Hematopoietic multipotent progenitor cell treated with erythropoietin and hydrocortisone succinate and interleukin-3 and kit ligand, for 17 days (in vitro differentiated cells): ENCODE measurements at regions not wholly inside any gene's neighbourhood (a gene's known extent, or its start where the extent isn't known, plus 50 kb on each side); places are given as distances from the start of the nearest gene placed in this dataset.

ENCODE experiments used
- DNase-seq: peaks from one replicate; pipeline ENCODE4 v3.0.0-alpha.2; 2015; ENCODE audit warnings: low spot score

DNA sequence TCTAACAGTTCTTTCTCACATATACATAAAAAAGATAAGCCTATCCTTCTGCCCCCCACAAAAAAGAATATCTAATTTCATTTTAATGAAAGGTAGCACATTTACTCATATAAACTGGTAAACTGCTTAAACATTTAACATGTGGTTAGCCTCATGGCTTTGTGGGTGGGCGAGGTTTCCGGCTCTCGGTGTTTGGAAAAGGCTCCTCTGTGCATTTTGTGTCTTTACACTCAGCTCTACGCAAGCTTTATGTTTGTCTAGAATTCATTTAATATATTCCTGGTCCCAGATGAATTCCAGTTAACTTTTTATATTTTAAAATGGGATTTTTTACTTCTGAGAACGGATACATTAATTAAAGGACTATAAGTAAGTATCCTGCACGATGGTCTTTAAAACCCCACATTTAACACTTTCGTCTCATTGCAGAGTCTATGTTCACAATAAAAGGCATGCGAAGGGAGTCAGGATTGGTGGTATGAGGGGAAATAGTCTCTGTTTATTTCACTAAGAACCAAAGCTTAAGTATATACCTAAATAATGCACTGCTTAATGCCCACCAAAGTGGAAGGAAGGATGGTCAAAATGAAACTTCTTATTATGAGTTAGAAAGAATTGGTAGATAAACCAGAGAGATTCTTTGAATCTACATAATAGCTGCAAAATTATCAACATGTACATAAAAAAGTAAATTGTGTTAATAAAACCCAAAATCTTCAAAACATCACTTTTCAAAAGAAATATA lies 197.2 kb downstream of the CRPPA start:
- DNase-seq: no peak

DNA sequence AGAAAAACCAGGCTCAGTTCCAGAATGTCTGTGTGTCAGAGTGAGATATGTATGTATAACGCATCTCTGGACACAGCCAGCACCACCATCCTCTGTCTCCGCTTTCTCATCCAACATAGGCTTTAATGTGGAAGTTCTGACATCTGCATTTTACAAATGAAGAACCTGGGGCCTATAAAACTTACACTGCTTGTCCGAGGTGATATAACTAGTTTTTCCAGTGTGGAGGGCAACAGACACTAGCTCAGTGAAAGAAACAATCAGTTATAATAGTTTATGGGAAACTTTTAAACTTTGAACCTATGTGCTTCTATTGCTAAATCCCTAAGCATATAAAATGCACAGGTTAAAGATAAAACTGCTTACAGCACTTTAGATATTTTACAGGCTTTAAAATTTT lies 208.7 kb downstream of the CRPPA start:
- DNase-seq: no peak

DNA sequence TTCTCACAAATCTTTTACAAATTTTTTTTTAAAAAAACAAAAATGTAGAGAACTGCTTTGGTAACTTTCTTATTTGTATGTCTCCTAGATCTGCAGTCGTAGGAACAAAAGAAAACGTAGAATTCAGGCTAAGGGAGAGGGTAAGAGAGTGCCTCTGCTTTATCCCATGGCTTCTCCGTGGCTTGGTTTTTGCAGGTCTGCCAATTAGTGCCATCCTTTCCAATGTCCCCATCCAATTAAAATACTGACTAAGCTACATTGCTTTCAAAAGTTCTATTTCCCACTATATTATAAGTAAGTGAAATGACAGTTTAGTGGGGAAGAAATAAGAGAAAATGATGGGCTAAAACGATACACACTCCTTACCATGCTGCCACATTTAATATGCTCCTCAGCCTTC lies 209.3 kb downstream of the CRPPA start:
- no peak for DNase-seq

DNA sequence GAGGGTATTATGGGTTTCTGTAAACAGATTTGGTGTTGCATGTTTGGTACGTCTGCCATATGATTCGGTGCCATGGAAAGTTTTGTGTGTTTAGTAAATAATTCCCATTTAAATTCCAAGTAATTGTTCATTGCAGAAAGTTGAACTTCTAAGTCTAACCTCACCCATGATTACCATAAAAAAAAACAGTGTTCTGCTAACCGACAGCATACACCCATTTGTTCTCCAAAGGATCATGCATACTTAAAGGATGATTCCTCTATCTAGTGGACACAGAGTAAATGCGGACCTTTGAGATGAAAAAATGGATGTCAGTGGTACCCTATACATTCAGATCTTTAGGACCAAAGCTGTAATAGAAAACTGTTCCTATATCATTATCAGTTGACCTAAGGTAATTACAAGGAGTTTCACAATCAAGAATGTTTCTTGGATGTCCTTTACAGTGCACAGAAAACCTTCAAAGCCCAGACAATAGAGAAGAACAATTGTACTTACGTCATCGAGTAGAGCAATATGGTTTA lies 209.9 kb downstream of the CRPPA start:
- no peak for DNase-seq

DNA sequence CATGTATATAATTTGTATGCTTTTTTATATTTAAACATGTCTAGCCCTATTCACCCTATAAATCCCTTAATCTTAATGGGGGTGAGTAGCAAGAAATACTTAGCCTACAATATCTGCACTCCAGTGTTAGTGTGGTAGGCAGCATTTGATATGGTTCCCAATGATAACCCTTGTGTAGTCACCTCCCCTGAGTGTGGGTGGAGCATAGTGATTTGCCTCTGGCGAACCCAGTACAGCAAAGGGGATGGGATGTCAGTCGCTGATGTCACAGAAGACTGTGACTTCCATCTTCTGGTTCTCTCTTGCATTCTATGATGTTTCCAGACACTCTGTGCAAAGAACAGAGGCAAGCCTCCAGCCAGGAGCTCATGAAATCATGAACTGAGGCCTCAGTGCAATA lies 211.2 kb downstream of the CRPPA start:
- no peak for DNase-seq

DNA sequence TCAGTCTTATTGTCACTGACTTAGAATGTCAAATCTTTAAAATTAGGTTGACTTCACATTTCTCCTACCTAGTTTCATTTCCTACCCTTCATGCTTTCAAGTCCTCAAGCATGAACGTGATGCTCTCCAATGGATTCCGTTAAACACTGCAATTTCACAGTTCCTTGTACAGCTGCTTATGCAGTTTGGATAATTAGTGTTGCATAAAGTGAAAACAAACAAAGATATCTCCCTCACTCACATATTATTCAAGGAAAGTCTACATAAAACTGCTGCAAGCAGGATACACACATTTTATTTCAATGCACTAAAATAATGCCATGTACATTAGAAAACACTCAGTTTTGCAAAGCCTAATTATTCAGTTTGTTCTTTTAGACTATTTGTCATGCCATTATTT lies 214.0 kb downstream of the CRPPA start:
- DNase-seq: no peak

DNA sequence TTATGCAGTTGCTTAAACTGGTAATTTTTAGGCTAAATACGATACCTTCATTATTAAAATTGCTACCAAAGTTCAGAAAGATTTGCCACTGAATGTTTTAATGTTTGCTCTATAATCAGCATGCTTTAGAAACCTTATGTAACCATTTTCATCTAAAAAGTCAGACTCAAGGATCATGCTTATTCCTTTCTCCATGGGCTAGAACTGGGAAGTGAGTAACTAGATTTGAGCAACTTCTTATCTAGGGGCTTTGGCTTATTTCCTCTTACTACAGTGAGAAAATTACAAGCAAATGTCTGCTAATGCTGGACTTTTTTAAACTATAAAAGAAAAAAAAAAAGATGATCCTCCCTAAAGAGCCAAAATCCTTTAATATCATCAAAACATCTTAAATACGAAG lies 215.9 kb downstream of the CRPPA start:
- no peak for DNase-seq

DNA sequence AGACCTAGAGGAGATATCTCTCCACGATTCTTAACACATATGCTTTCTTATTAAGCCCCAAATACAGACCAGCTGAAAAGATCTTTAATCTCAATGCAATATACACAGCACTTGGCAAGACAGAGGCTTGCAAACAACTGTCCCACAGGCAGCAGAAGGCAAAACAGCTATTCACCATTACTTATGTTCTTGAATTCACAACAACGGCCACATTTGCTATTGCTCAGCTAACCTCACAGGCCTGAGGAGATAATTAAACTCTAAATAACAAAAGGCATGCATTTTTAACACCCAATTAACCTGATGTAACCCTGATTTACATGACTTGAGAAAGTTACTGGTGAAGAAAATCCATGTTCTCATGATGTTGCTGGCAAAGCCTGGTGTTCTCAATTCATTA lies 216.4 kb downstream of the CRPPA start:
- DNase-seq: no peak

DNA sequence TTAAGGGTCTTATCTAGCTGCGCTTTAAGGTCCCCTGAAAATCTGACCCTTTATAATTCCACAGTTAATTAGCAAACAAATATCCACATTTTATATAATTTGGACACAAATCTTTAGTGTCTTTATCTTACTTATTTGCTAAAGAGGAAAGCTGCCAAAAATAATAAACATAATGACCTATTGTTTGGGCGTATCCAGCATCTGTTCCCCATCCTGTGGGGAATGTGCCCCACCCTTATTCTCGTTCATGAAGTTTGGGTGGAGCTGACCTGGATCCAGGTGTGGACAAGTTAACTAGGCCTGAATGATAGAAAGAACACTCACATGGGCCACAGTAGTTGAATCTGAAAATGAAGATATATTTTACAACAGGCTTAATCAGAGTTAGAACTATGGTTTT lies 218.3 kb downstream of the CRPPA start:
- no peak for DNase-seq

DNA sequence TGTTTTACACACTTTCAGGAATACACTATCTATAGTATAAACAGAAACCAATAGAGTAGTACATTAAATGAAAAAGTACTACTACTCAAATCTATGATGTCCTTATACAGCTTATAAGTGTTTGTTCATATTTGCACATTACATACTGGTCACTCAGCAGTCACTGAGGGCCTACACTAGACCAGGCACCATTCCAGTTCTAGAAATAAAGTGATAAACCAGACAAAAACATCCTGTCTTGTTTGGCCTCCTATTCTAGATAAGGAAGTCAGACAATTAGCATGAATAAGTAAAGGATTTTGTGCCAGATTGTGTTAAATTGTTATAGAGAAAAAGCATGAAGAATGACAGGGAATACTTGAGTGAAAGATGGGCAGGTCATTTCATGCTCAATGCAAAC lies 219.0 kb downstream of the CRPPA start:
- no peak for DNase-seq

DNA sequence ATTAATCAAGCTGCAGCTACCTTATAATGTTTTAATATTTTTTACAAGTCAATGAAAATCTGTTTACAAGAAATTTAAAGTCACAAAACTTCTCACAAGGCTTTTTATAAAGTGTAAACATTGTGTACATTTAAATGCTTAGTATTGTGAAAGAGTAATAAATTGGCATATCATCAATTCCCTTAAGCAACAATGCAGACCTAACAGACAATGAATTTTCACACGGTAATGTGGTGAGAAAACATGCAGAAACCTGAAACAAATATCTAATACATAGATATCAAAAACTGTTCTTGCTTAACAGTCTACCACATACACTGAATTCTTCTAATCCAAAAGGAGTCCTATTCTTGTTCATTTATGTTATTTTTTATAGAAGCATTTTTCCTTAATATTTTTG lies 220.7 kb downstream of the CRPPA start:
- DNase-seq: no peak

DNA sequence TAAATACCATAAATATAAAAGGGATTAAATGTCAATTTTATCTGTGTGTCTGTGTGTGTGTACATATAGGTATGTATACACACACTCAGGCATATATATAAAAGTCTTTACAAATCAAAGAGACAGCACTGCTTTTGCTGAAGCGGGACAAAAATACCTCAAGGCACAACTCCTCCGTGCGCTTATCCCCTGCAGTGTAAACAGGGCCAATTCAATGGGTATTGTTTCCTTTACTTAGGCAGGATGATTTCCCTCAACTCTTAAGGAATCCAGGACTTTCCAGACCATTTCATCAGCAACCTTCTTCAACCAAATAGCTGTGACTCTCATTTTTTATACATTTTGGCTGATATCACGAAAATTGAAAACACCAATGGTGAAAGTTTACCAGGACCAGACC lies 227.7 kb downstream of the CRPPA start:
- DNase-seq: no peak

DNA sequence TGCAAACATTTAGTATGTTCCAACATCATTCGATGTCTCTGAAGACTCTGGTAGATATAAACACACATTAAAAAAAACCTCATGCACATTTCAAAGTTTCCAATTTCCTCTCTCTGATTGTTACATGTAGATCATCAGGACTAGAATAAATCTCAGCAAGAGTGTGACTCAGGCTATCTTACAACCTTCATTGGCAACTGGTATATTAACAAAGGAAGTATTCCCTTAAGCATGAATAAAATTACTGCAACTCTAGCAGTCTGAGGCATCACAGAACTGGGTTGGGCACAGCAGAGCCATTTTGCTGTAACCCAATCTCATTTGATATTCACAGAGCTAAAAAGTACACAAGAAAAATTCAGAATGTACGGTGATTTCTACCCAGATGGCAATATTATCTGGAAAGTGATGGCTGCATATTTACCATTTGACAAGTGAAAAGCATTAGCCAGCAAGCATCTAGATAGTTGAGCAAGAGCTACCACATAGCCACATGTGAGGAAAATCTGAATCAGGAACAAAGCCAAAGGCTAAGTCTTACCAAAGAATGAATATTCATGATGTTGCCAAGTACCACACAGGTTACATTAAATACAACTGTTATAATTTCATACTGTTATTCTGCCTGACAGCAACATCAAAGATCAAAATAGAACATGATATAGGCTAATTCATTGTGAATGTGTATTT lies 232.2 kb downstream of the CRPPA start:
- DNase-seq: no peak

DNA sequence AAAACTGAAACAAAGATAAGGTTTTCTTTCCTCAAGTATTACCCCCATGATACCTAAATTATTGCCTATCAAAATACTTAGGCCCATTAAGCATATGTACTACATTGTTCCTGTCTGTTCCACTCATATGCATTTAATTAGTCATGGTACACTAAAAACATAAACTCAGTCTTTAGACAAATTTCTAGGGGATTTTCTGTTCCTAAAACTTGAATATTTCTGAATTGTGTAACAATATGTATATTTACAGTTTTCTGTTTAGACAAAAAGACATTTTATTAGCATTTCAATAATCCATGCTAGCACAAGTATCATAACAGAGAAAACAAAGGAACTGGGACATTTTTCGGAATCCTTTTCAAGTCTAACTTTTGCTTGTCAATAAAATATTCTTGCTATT lies 234.2 kb downstream of the CRPPA start:
- no peak for DNase-seq

DNA sequence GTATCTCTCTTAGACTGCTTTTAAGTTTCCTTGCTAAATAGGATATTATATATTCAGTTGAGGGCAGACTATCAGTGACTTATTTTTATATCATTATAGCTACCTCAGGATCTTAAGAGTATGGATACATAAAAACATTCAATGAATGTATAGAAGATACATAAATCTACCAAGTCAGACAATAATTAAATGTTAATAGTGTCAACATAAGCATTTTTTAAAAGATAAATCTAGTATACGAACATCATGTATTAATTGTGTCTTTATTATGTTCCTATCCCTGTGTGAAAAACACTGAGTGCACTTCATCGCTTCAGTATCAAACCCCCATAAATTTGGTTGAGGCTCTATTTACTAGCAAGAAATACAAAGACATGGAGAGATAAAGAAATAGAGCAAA lies 242.8 kb downstream of the CRPPA start:
- no peak for DNase-seq

DNA sequence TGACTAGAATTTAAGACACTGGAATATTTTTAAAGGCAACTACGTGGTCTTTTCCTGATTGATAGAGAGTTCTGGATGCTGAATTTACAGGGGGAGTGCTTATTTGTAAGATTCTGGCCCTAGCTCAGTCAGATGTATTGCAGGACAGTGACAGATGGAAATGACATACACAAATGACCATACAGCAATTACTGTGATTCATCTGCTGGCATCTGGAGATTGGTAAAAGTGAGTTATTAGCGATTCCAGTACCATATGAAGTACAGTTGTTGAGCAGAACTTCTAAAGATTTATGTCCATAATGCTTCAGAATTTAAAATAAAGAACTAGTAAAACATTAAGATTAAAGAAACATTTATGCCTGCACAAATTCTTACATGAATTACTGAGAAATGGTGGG lies 243.2 kb downstream of the CRPPA start:
- no peak for DNase-seq

DNA sequence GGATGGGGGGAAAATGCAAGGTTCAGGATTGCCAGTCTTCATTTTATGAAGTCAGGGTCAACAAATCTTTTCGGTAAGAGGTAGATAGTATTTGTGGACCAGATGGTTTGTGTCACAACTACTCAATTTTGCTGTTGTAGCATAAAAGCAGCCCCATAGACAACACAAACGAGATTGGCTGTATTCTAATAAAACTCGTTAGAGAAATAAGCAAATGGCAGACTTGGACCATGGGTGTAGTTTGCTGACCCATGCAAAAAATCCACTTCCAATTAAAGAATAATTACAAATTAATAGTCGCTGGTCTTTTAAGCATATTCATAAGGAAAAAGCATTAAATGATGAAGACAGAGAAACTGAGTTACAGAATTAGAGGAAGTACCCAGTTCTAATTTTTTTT lies 247.1 kb downstream of the CRPPA start:
- no peak for DNase-seq

DNA sequence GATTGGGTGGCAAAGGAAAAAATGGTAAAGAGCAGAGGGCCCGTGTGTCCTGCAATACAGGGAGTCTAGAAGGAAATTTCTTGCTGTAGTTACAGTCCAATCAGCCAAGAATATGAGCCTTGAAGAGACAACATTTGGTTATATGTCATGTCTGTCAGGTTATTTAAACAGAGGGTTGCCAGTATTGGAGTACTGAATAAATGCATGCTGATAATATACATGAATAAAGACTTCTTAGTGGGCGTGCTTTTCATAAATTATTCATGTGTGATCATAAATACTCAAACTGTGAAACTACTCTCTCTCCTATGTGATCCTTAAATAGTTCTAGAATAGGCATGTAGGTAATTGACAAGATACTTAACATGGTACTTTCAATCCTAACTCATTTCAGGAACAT lies 249.0 kb downstream of the CRPPA start:
- DNase-seq: no peak

DNA sequence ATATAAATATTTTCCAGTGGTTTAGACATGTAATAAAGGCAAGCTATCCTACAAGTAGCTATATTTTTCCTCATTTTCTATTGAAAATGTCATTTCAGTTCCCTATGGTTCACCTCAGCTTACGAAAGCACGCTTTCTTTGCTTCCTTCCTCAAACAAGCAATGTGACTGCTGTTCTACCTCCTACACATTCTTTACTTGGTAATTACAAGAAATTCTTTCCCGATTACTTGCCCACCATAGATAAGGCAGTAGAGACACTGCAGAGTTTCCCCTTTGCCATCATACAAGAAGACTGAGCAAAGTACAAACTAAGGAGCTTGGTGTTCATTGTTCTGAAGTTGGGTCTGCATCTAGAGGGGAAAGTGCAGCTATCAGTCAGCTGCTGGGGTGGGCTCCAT lies 249.4 kb downstream of the CRPPA start:
- DNase-seq: no peak

DNA sequence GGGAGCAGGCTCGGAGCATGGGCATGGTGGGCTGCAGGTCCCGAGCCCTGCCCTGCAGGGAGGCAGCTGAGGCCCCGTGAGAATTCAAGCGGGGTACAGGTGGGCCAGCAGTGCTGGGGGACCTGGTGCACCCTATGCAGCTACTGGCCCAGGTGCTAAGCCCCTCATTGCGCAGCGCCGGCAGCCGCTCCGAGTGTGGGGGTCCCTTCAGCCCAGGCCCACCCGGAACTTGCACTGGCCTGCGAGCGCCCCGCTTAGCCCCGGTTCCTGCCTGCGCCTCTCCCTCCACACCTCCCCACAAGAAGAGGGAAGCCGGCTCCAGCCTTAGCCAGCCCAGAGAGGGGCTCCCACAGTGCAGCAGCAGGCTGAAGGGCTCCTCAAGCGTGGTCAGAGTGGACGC lies 250.7 kb downstream of the CRPPA start:
- DNase-seq: no peak

DNA sequence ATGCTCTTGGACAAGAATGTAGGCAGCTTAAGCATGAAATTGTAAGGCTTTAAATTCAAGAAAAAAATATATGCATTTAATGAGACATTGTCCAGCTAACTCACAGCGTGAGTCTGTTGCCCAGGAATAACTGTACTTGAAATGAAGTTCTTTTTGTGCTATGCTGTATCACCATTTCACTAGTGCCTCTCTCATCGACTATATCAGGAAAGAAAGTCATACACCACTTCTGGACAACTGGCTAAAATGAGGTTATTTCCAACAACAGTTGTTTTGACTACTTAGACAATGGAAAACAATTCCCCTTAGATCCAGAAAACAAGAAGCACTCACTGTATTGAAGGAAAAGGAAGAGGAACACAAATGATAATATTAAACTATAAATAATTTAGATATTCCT lies 251.8 kb downstream of the CRPPA start:
- DNase-seq: no peak

DNA sequence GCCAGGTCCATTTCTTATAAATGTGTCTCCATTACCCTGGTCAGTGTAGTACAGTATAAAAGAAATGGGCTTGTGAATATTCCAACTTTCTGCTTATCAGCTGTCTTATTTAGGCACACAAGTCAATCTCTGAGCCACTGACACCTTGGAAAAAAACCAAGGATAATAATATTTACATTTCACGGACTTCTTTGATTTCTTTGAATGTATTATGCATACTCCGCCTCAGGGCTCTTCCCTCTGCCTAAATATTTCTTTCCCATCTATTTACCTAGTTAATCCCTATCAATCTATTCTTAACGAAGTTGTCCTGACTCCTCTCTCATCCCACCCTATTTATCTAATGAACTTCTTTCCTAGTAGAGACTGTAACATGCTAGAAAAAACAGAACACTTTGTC lies 253.8 kb downstream of the CRPPA start:
- no peak for DNase-seq

DNA sequence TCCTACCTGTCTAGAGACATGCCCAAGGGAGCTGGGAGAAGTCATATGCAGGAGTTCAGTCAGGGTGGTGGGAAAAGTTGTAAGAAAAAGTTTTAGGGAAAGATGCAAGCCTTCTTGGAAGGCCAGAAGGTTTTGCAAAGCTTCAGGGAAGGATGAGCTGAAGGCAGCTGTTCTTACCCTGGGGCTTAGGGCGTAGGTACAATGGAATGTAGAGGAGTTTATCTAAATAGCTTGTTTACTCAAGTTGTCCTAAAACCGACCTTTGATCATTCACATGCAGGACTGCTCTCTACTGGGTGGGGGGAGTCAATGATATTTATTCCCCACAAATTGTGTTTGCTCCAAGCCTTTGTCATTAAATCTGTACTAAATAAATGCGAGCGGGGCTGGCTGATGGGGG lies 277.0 kb downstream of the CRPPA start:
- no peak for DNase-seq

DNA sequence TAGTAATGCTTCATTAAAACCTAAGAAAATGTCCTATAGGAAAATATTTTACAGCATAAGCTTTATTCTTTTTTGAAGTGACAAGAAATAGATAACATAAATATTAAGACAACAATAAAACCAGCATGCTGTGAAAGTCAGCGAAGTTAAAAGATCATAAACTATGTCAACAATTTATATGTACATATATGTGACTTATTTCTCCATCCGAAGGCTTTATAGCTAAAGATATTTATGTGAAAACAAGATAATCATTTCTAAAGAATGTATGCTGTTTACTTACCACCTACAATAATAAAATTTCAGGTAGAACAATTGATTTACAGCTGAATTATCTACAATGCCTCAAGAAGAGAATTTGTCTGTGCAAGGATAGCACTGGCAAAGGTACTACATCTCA lies 283.4 kb downstream of the CRPPA start:
- no peak for DNase-seq
